ENCODE measurements at regions not wholly inside any gene's neighbourhood (a gene's known extent, or its start where the extent isn't known, plus 50 kb on each side); places are given as distances from the start of the nearest gene placed in this dataset.

DNA sequence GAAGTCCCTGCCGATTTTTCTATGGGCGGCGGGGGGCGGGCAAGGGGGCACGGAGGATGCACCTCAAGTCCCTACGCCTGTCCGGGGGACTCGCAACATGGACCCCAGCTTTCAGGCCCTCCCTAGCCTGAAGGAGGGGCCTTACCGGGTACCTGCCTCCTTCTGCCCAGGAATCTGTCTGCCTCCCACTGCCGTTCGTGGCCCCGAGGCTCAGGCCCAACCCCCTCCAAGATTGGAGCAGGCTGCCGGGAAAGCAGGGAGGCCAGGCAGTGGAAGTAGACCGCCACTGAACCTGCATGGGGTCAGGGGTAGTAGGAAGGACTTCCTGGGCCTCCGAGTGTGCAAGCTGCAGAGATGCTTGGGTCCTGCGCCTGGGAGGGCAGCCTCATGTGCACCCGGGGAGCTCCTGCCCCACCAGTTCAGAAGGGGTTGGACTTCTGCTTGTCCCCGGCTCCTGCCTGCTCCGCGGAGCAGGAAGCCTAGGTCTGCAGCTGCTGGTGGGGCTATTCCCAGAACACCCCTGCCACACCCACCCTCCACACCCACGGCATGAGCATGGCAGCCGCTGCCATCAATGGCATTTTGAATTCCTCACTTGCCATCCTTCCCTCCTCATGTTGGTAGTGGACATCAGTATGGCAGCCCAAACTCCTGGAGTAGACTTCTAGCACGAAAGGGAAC lies 1312.7 kb upstream of the ACO1 start:
- DNase-seq: no peak
- Mint-ChIP-seq H3K36me3 (ENCODE audit: unreplicated experiment) (no peaks in the 10 kb centered on the region), H3K27ac (ENCODE audit: unreplicated experiment) (no peak overlapping the region)

GRCh38 chr9:31078175-31078574 lies 1306.3 kb upstream of the ACO1 start:
- no peaks in the 10 kb centered on the region for H3K27me3 Mint-ChIP-seq (ENCODE audit: unreplicated experiment)
- no peak overlapping the region for H3K27ac Mint-ChIP-seq (ENCODE audit: unreplicated experiment)
- H3K4me1 Mint-ChIP-seq (ENCODE audit: low read depth, unreplicated experiment): no peaks in the 10 kb centered on the region
- no peaks in the 10 kb centered on the region for H3K9me3 Mint-ChIP-seq (ENCODE audit: unreplicated experiment)
- no peaks in the 10 kb centered on the region for H3K36me3 Mint-ChIP-seq (ENCODE audit: unreplicated experiment)
- no peak overlapping the region for H3K4me3 Mint-ChIP-seq (ENCODE audit: unreplicated experiment)
- no peak for DNase-seq
- no peak for TF ChIP-seq CTCF (IDR thresholded peaks at IDR 0.05; ENCODE audit: partially characterized antibody, unreplicated experiment)

More for the DNA sequence above, 1312.7 kb upstream of the ACO1 start:
- Mint-ChIP-seq H3K4me1 (ENCODE audit: low read depth, unreplicated experiment) (no peaks in the 10 kb centered on the region), H3K9me3 (ENCODE audit: unreplicated experiment) (peaks cover 3% of the 10 kb centered on the region), H3K27me3 (ENCODE audit: unreplicated experiment) (no peaks in the 10 kb centered on the region), H3K4me3 (ENCODE audit: unreplicated experiment) (no peak overlapping the region)
- no peak for TF ChIP-seq CTCF (IDR thresholded peaks at IDR 0.05; ENCODE audit: partially characterized antibody, unreplicated experiment)

DNA sequence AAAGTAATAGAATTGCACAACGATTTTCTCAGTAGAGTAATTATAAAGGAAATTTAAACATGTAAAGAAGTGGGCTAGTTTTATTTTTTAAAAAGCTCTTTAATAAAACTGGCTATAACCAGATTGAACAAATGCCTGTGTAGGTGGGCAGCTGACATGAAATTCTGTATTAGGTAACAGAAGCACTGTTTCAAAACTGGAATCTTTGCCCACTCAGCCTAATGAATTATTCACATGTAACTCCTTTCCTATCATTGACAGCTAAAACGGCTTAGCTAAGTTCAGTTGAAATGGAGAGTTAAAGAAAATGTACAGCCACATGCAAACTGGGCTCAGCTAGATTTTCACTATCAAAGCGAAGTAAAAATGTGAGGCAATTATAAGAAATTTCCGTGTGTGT lies 1300.1 kb upstream of the ACO1 start:
- no peaks in the 10 kb centered on the region for H3K9me3 Mint-ChIP-seq (ENCODE audit: unreplicated experiment)
- no peaks in the 10 kb centered on the region for H3K4me1 Mint-ChIP-seq (ENCODE audit: low read depth, unreplicated experiment)
- H3K27ac Mint-ChIP-seq (ENCODE audit: unreplicated experiment): no peak overlapping the region
- no peak for TF ChIP-seq CTCF (IDR thresholded peaks at IDR 0.05; ENCODE audit: partially characterized antibody, unreplicated experiment)
- H3K27me3 Mint-ChIP-seq (ENCODE audit: unreplicated experiment): no peaks in the 10 kb centered on the region
- DNase-seq: no peak
- H3K36me3 Mint-ChIP-seq (ENCODE audit: unreplicated experiment): no peaks in the 10 kb centered on the region
- H3K4me3 Mint-ChIP-seq (ENCODE audit: unreplicated experiment): no peak overlapping the region

DNA sequence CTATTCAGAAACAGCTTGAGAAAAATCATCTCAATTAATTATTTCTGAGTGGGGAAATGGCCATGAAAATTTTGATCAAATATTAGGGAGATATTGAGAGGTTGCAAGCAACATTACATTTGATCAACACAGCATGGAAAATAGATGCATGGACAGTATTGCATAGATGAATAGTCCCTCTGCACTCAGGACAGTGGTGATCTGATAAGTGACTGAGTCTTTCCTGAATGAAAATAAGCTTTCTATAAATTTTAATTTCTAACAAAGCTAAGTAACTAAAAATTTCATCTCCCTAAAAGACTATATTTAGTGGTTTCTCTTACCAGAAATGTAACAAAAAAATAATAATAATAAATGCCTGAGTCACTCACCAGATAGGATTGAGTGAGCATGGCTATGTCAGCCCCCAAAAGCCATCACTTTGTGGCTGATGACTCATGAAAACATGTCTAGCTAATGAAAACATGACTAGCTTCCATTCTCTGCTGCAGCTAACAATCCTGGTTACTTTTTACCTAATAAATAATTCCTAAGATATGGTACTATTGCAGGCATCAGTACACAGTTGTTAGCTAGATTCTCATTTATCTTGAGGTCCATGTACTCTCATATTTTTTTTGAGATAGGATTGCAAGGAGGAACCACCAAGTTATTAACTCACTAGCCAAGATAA lies 1294.8 kb upstream of the ACO1 start:
- Mint-ChIP-seq H3K4me1 (ENCODE audit: low read depth, unreplicated experiment) (peaks cover 2% of the 10 kb centered on the region), H3K36me3 (ENCODE audit: unreplicated experiment) (no peaks in the 10 kb centered on the region), H3K9me3 (ENCODE audit: unreplicated experiment) (no peaks in the 10 kb centered on the region), H3K27ac (ENCODE audit: unreplicated experiment) (no peak overlapping the region), H3K27me3 (ENCODE audit: unreplicated experiment) (no peaks in the 10 kb centered on the region), H3K4me3 (ENCODE audit: unreplicated experiment) (no peak overlapping the region)
- no peak for DNase-seq
- TF ChIP-seq CTCF (IDR thresholded peaks at IDR 0.05; ENCODE audit: partially characterized antibody, unreplicated experiment): no peak

GRCh38 chr9:31100311-31100710 lies 1284.1 kb upstream of the ACO1 start:
- DNase-seq: no peak
- Mint-ChIP-seq H3K4me3 (ENCODE audit: unreplicated experiment) (no peak overlapping the region), H3K27ac (ENCODE audit: unreplicated experiment) (no peak overlapping the region), H3K36me3 (ENCODE audit: unreplicated experiment) (no peaks in the 10 kb centered on the region), H3K27me3 (ENCODE audit: unreplicated experiment) (no peaks in the 10 kb centered on the region), H3K4me1 (ENCODE audit: low read depth, unreplicated experiment) (peaks cover 8% of the 10 kb centered on the region), H3K9me3 (ENCODE audit: unreplicated experiment) (no peaks in the 10 kb centered on the region)
- TF ChIP-seq CTCF (IDR thresholded peaks at IDR 0.05; ENCODE audit: partially characterized antibody, unreplicated experiment): no peak
